IPS-NIHi7 (cell line): ENCODE measurements at regions not wholly inside any gene's neighbourhood (a gene's known extent, or its start where the extent isn't known, plus 50 kb on each side); places are given as distances from the start of the nearest gene placed in this dataset.

Source experiments
- DNase-seq: peaks from one replicate; pipeline ENCODE4 v3.0.0; 2012; ENCODE audit warnings: mixed read lengths; ENCODE audit errors: extremely low spot score

GRCh38 chr14:104369208-104369607 lies 210.4 kb upstream of the C14orf180 start:
- no peak for DNase-seq

GRCh38 chr14:104370256-104370870 lies 209.2 kb upstream of the C14orf180 start:
- peak; percentile 82 for DNase-seq

- DNase-seq, result no peak
These were observed 208.5 kb upstream of the C14orf180 start for GRCh38 chr14:104371031-104371430.

GRCh38 chr14:104371917-104372316 lies 207.6 kb upstream of the C14orf180 start:
- DNase-seq, result no peak

- no peak for DNase-seq
These were observed 207.0 kb upstream of the C14orf180 start for GRCh38 chr14:104372390-104373054.

- DNase-seq, result no peak
These were observed 206.3 kb upstream of the C14orf180 start for GRCh38 chr14:104373055-104373854.

- DNase-seq, result no peak
These were observed 205.5 kb upstream of the C14orf180 start for GRCh38 chr14:104373855-104374717.

GRCh38 chr14:104374718-104375080 lies 204.9 kb upstream of the C14orf180 start:
- no peak for DNase-seq

GRCh38 chr14:104375551-104376201 lies 203.9 kb upstream of the C14orf180 start:
- no peak for DNase-seq

GRCh38 chr14:104376202-104377140 lies 203.1 kb upstream of the C14orf180 start:
- DNase-seq, result no peak

GRCh38 chr14:104377256-104377655 lies 202.3 kb upstream of the C14orf180 start:
- no peak for DNase-seq

GRCh38 chr14:104378698-104379113 lies 200.9 kb upstream of the C14orf180 start:
- no peak for DNase-seq

- DNase-seq, result no peak
These were observed 197.0 kb upstream of the C14orf180 start for GRCh38 chr14:104382361-104383087.

- DNase-seq, result no peak
These were observed 196.2 kb upstream of the C14orf180 start for GRCh38 chr14:104383088-104383995.

GRCh38 chr14:104383996-104384775 lies 195.4 kb upstream of the C14orf180 start:
- no peak for DNase-seq

GRCh38 chr14:104384776-104385071 lies 194.8 kb upstream of the C14orf180 start:
- no peak for DNase-seq

- DNase-seq, result no peak
These were observed 194.5 kb upstream of the C14orf180 start for GRCh38 chr14:104385111-104385510.
